ENCODE measurements at regions not wholly inside any gene's neighbourhood (a gene's known extent, or its start where the extent isn't known, plus 50 kb on each side); places are given as distances from the start of the nearest gene placed in this dataset.
"Not testable (repeated sequence)": the region's sequence is repeated elsewhere in the genome, so short reads cannot be mapped to it uniquely, and the experiment has no call there.

DNA sequence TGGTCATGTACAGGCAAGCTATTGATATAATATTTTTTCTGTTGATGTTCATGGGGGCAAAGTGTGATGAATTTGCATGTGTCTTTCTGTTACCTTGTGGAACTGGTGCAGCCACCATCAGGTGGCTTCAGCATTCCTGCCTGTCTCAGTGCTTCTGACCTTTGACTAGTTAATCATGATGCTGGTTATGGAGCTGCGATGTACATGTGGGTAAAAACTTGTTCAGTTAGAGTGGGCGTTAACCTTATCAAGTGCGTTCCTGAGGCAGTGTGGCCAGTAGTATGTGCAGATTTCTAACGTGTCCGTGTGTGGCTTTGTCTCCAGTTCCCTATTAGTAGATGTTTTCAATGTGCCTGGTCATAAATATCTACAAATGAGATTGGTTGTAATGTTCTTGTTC, 127.4 kb upstream of the ZSWIM2 start:
- no peaks in the 10 kb centered on the region for H3K36me3 ChIP-seq
- TF ChIP-seq POLR2A (IDR thresholded peaks at IDR 0.05): no peak
- TF ChIP-seq, protein P1, sequence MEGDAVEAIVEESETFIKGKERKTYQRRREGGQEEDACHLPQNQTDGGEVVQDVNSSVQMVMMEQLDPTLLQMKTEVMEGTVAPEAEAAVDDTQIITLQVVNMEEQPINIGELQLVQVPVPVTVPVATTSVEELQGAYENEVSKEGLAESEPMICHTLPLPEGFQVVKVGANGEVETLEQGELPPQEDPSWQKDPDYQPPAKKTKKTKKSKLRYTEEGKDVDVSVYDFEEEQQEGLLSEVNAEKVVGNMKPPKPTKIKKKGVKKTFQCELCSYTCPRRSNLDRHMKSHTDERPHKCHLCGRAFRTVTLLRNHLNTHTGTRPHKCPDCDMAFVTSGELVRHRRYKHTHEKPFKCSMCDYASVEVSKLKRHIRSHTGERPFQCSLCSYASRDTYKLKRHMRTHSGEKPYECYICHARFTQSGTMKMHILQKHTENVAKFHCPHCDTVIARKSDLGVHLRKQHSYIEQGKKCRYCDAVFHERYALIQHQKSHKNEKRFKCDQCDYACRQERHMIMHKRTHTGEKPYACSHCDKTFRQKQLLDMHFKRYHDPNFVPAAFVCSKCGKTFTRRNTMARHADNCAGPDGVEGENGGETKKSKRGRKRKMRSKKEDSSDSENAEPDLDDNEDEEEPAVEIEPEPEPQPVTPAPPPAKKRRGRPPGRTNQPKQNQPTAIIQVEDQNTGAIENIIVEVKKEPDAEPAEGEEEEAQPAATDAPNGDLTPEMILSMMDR (IDR thresholded peaks at IDR 0.05): no peak
- DNase-seq: no peak
- 77 to 84% methylated on average over 5 of the region's 5 CpGs for WGBS, 2 donors
- intact Hi-C loops (cut with DNase I): no loop called here
- no peak overlapping the region for H3K4me3 ChIP-seq
- H3K27ac ChIP-seq: no peak overlapping the region
- no peaks in the 10 kb centered on the region for H3K27me3 ChIP-seq
- H3K4me1 ChIP-seq: no peaks in the 10 kb centered on the region
- no peaks in the 10 kb centered on the region for H3K9me3 ChIP-seq

DNA sequence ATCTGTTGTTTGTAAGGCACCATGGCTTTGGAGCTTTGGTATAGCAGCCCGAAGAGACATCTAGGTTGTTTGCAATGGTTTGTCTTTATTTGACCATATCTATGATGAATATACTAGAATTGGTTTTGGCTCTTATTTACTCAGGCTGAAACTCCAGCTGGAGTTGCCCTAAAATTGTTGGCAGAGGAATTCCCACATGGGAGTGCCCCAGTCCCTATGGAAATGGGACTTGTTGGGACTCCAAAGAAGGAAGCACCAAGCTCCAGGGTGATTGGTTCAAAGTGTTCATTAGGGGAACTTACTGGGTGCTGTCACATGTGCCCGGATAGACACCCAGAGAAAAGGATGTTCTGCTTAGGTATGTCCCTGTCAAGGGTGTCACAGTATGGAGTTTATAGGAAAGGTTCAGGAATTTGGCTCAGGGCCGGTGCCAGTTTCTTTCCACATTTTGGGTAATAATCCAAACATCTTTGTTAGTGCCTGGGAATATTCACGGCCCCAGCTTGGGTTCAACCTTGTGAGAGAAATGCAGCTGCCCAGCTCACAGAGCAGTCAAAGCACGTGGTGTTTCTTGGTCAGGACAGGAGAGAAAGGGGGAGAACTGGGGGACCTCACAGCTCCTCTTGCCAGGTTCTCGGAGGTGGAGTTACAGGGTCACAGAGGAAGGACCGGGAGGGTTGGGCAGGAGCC, 123.5 kb upstream of the ZSWIM2 start:
- H3K27ac ChIP-seq: no peak overlapping the region
- no peaks in the 10 kb centered on the region for H3K4me1 ChIP-seq
- intact Hi-C loops (cut with DNase I): no loop called here
- H3K36me3 ChIP-seq: no peaks in the 10 kb centered on the region
- no peaks in the 10 kb centered on the region for H3K27me3 ChIP-seq
- 81% methylated on average over 2 to 7 of the region's 7 CpGs for WGBS, 2 donors
- H3K9me3 ChIP-seq: no peaks in the 10 kb centered on the region
- no peak overlapping the region for H3K4me3 ChIP-seq
- no peak for DNase-seq
- no peak for TF ChIP-seq POLR2A (IDR thresholded peaks at IDR 0.05)
- TF ChIP-seq, protein P1 (IDR thresholded peaks at IDR 0.05): no peak

DNA sequence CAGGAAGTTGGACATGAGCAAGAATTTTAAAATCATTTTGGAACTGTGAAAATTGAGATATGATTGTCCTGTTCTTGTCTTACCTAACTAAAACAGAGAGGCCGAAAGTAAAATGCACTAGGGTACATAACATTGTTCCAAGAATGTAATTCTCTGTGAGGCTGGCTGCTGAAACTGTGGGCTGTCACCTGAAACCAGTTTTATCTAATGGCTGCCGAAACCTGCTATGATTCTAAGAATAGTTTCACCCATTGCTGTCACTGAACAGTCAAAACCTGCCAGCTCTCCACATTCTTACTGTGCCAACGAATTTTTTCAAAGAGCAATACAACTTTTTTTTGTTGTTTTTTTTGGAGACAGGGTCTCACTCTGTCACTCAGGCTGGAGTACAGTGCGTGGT, 119.3 kb upstream of the ZSWIM2 start:
- no peak overlapping the region for H3K4me3 ChIP-seq
- intact Hi-C loops (cut with DNase I): no loop called here
- DNase-seq: no peak
- no peak for TF ChIP-seq POLR2A (IDR thresholded peaks at IDR 0.05)
- TF ChIP-seq, protein P1 (IDR thresholded peaks at IDR 0.05): no peak
- no peak overlapping the region for H3K27ac ChIP-seq
- no peaks in the 10 kb centered on the region for H3K4me1 ChIP-seq
- H3K36me3 ChIP-seq: no peaks in the 10 kb centered on the region
- no peaks in the 10 kb centered on the region for H3K27me3 ChIP-seq
- H3K9me3 ChIP-seq: no peaks in the 10 kb centered on the region
- 55 to 58% methylated on average over 4 of the region's 4 CpGs for WGBS, 2 donors

DNA sequence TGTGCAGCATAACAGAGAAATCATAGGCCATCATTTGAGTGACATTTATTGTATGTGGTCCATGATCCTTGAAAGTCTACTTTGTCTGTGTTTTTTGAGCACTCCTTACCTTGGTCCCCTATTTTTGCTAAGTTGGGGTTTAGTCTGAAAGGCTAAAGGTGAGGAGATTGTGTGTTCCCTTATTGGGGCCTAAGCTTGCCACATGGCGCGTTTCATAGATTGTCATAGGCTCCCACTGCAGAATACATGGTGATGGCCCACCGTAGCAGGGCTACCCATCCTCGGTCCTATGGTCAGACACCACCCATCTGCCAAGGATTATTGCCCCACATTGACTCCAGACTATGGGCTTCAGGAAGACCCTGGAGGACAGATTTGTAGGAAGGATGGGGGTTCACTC, 117.0 kb upstream of the ZSWIM2 start:
- Histone ChIP-seq H3K36me3 (no peaks in the 10 kb centered on the region), H3K4me1 (no peaks in the 10 kb centered on the region), H3K27me3 (no peaks in the 10 kb centered on the region), H3K4me3 (no peak overlapping the region), H3K9me3 (peaks cover 0 to 9% (median 0%) of the 10 kb centered on the region in 3 donors), H3K27ac (no peak overlapping the region)
- no peak for DNase-seq
- intact Hi-C loops (cut with DNase I): no loop called here
- no peak for TF ChIP-seq POLR2A (IDR thresholded peaks at IDR 0.05)
- TF ChIP-seq, protein P1 (IDR thresholded peaks at IDR 0.05): no peak
- WGBS, 2 donors: 74 to 87% methylated on average over 4 of the region's 4 CpGs

DNA sequence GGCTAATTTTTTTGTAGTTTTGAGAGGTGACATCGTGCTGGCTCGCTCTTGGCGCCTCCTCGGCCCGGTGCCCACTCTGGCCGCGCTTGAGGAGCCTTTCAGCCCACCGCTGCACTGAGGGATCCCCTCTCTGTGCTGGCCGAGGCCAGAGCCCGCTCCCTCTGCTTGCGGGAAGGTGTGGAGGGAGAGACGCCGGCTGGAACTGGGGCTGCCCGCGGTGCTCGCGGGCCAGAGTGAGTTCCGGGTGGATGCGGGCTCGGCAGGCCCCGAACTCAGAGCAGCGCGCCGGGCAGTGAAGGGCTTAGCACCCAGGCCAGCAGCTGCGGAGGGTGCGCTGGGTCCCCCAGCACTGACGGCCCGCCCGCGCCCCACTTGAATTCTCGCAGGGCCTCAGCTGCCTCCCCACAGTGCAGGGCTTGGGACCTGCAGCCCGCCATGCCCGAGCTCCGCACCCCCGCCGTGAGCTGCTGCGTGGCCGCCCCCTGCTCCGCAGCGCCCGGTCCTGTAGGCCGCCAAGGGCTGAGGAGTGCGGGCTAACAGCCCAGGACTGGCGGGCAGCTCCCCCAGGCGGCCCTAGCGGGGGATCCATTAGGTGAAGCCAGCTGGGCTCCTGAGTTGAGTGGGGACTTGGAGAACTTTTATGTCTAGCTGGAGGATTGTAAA, 113.2 kb upstream of the ZSWIM2 start:
- no peak for DNase-seq

DNA sequence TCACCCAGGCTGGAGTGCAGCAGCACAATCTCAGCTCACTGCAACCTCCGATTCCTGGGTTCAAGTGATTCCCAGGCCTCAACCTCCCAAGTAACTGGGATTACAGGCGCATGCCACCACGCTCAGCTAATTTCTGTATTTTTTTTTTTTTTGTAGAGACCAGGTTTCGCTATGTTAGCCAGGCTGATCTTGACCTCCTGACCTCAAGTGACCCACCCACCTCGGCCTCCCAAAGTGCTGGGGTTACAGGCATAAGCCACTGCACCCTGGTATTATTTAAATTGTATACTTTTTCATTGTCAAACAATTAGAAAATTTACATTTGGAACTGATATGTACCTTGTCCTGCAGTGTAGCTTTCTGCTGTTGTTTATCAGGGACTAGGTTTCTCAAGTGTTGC, 111.3 kb upstream of the ZSWIM2 start:
- DNase-seq; H3K9me3 ChIP-seq; H3K4me1 ChIP-seq; H3K4me3 ChIP-seq; intact Hi-C loops (cut with DNase I); H3K36me3 ChIP-seq; H3K27me3 ChIP-seq; H3K27ac ChIP-seq: not testable (repeated sequence)
- 80 to 85% methylated on average over 5 of the region's 5 CpGs for WGBS, 2 donors

More for the DNA sequence above, 113.2 kb upstream of the ZSWIM2 start:
- no peak for TF ChIP-seq POLR2A (IDR thresholded peaks at IDR 0.05)
- TF ChIP-seq, protein P1 (IDR thresholded peaks at IDR 0.05): no peak
- Histone ChIP-seq H3K9me3 (peaks cover 0 to 9% (median 0%) of the 10 kb centered on the region in 3 donors), H3K27me3 (no peaks in the 10 kb centered on the region), H3K4me1 (no peaks in the 10 kb centered on the region), H3K4me3 (no peak overlapping the region), H3K27ac (no peak overlapping the region), H3K36me3 (no peaks in the 10 kb centered on the region)
- intact Hi-C loops (cut with DNase I): no loop called here
- WGBS, 2 donors: 85 to 100% methylated on average over 2 to 5 of the region's 46 CpGs
